ENCODE measurements at regions not wholly inside any gene's neighbourhood (a gene's known extent, or its start where the extent isn't known, plus 50 kb on each side); places are given as distances from the start of the nearest gene placed in this dataset.
"Not testable (repeated sequence)": the region's sequence is repeated elsewhere in the genome, so short reads cannot be mapped to it uniquely, and the experiment has no call there.

DNA sequence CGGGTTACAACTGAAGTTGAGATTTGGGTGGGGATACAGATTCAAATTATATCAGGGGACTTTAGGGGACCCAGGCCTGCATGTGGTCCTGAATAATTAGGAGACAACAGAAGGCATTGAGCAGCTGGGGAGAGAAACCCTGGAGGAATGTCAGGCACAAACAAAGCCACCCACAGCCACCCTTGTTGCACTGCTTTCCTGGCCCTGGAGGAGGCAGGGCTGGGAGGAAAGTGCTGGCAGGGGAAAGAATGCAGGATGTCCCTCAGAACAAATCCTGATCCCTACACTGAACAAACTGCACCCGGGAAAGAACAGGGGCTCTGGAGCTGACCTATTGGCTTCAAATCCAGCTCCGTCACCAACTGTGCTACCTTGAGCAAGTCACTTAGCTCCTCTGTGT, 214.1 kb upstream of the ATP6AP2 start:
- ChIA-PET RAD21 (ENCODE audit: unreplicated experiment) (no interaction called here), SMC1A (ENCODE audit: uncharacterized antibody, unreplicated experiment) (no interaction called here), CTCF (no interaction called here), POLR2A (no interaction called here)
- Histone ChIP-seq H2AFZ (ENCODE audit: control insufficient read depth, low read depth, low read length) (no peak overlapping the region), H4K20me1 (ENCODE audit: control insufficient read depth, insufficient read depth) (no peaks in the 10 kb centered on the region), H3K79me2 (ENCODE audit: control insufficient read depth, insufficient read depth, low read length) (no peaks in the 10 kb centered on the region), H3K4me2 (ENCODE audit: control insufficient read depth, insufficient read depth) (no peak overlapping the region), H3K4me3 (no peak overlapping the region), H3K9me3 (replicated peaks; ENCODE audit: control insufficient read depth, insufficient read depth, low read length) (no peaks in the 10 kb centered on the region; the same call in 1 of the 3 replicates), H3K27ac (ENCODE audit: control insufficient read depth, insufficient read depth) (no peak overlapping the region), H3K27me3 (replicated peaks in 1 of 2; ENCODE audit: control insufficient read depth in 2 of 2, insufficient read depth in 2 of 2, low read length in 1 of 2) (no peaks in the 10 kb centered on the region), H3K4me1 (ENCODE audit: control insufficient read depth, insufficient read depth, low read length) (no peaks in the 10 kb centered on the region), H3K36me3 (ENCODE audit: control insufficient read depth in 2 of 2, insufficient read depth in 2 of 2, low read length in 1 of 2) (no peaks in the 10 kb centered on the region), H3K9ac (ENCODE audit: control insufficient read depth, insufficient read depth, low read length) (no peak overlapping the region)
- FAIRE-seq (no peak), DNase-seq (ENCODE audit: low read depth, low spot score) (no peak), ATAC-seq (no peak)
- TF ChIP-seq SMAD1 (IDR thresholded peaks at IDR 0.05; ENCODE audit: low read depth, partially characterized antibody) (no peak), ESRRA (IDR thresholded peaks at IDR 0.05; ENCODE audit: low read length) (no peak), MTA3 (IDR thresholded peaks at IDR 0.05; ENCODE audit: borderline replicate concordance, low read length) (no peak), IRF4 (IDR thresholded peaks at IDR 0.05; ENCODE audit: low read depth, low read length) (no peak), GABPA (IDR thresholded peaks at IDR 0.05; ENCODE audit: low read depth) (no peak), RAD21 (IDR thresholded peaks at IDR 0.05; ENCODE audit: insufficient read depth, low read depth, low read length) (no peak)
- no TSS peak for BruUV-seq (replicated peaks)
- intact Hi-C loops (cut with micrococcal nuclease; ENCODE audit: unreplicated experiment) (no loop called here), in situ Hi-C loops (cut with MboI) (no loop called here)
- 44% methylated on average over 3 of the region's 3 CpGs for WGBS (ENCODE audit: insufficient coverage, insufficient replicate concordance, low lambda C conversion rate, missing lambda C conversion rate)

DNA sequence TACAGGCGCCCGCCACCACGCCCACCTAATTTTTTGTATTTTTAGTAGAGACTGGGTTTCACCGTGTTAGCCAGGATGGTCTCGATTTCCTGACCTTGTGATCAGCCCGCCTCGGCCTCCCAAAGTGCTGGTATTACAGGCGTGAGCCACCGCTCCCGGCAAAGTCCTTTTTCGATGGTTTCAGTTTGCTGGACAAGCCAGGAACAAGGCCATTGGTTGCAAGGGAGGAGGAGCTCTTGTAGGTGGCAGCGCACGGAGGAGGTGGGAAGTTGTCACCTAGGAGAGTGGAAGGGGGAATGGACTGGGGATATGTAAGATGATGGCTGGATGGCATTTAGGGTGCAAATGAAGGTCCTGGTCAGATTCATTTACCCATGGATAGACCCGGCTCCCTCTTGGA, 218.5 kb upstream of the ATP6AP2 start:
- CTCF ChIA-PET; H3K9ac ChIP-seq (ENCODE audit: control insufficient read depth, insufficient read depth, low read length); H3K4me2 ChIP-seq (ENCODE audit: control insufficient read depth, insufficient read depth); H3K4me3 ChIP-seq; H3K4me1 ChIP-seq (ENCODE audit: control insufficient read depth, insufficient read depth, low read length); in situ Hi-C loops (cut with MboI); ATAC-seq; H3K27me3 ChIP-seq (replicated peaks in 1 of 2; ENCODE audit: control insufficient read depth in 2 of 2, insufficient read depth in 2 of 2, low read length in 1 of 2); POLR2A ChIA-PET; FAIRE-seq; SMC1A ChIA-PET (ENCODE audit: uncharacterized antibody, unreplicated experiment); H4K20me1 ChIP-seq (ENCODE audit: control insufficient read depth, insufficient read depth); intact Hi-C loops (cut with micrococcal nuclease; ENCODE audit: unreplicated experiment); BruUV-seq (replicated peaks); H3K36me3 ChIP-seq (ENCODE audit: control insufficient read depth in 2 of 2, insufficient read depth in 2 of 2, low read length in 1 of 2); H3K79me2 ChIP-seq (ENCODE audit: control insufficient read depth, insufficient read depth, low read length); DNase-seq (ENCODE audit: low read depth, low spot score); H3K9me3 ChIP-seq (replicated peaks; ENCODE audit: control insufficient read depth, insufficient read depth, low read length); H3K27ac ChIP-seq (ENCODE audit: control insufficient read depth, insufficient read depth); RAD21 ChIA-PET (ENCODE audit: unreplicated experiment); H2AFZ ChIP-seq (ENCODE audit: control insufficient read depth, low read depth, low read length): not testable (repeated sequence)
- WGBS (ENCODE audit: insufficient coverage, insufficient replicate concordance, low lambda C conversion rate, missing lambda C conversion rate) = 52% methylated on average over 14 of the region's 14 CpGs
